ENCODE measurements at regions not wholly inside any gene's neighbourhood (a gene's known extent, or its start where the extent isn't known, plus 50 kb on each side); places are given as distances from the start of the nearest gene placed in this dataset.

DNA sequence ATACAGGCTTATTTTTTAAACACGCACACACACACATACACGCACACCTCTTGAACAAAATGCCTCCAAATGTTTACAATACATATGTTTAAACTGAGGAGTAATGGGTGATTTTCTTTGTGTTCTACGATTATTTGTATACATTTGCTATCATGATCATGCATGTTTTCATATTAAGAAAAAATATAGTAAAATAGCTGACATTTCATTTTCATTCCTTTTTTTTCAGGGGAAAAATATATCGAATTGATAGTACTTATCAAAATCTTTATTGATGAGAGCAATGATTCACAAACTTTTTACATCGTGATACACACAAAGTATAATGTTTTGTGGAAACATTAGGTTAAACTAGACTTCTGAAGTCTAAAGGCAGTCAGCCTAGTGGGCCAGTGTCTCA lies 618.9 kb downstream of the TECRL start:
- no peak for DNase-seq

DNA sequence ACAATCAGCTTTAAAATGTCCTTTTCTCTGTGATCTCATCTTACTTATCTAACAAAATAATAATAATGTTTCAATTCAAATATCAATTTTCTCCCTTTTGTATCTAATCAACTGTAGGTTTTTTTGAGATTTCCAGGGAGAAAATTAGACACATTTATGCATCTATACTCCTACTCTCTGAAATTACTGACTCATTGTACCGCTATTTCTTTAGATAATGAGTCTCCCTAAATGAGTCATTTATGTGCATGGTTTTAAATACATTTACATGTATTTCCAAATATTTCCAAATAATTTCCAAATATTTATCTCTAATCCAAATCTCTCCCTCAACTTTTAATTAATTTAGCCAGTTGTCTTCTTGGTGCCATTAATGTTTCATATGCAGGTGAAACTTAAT lies 621.0 kb downstream of the TECRL start:
- DNase-seq, result no peak

DNA sequence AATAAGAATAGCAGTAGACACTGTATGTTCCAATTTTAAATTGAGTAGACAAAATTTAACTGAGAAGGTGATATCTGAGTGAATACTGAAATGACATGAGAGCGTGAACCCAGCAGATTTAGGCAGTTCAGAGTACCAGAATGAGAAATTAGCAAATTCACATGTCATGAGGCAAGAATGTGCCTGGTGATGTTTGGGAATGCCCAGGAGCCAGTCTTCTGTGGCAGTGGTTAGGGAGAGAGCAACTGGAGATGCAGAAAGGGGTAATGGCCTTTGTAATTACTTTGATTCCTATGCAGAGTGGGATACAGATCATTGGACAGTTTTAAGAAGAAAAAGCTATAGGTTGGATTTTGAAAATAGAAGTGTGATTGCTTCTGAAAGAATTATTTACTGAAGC lies 621.9 kb downstream of the TECRL start:
- DNase-seq, result no peak

DNA sequence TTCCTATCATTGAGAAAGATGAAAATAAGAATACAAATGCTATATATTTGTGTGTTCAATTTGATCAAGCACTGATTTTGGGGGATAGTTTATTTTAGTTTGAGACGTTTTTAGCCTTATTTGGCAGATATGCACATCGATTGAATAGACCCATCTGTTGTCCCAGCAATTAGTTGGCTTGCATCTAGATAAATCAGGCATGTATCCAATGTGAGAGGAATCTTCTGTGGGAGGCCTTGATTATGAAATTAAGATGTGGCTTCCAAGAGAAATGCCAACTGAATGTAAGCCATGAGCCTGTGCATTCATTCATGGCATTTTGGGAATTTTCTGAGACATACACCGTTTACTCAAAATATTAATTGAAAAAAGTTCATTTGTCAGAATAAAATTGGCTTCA lies 623.1 kb downstream of the TECRL start:
- DNase-seq, result no peak

DNA sequence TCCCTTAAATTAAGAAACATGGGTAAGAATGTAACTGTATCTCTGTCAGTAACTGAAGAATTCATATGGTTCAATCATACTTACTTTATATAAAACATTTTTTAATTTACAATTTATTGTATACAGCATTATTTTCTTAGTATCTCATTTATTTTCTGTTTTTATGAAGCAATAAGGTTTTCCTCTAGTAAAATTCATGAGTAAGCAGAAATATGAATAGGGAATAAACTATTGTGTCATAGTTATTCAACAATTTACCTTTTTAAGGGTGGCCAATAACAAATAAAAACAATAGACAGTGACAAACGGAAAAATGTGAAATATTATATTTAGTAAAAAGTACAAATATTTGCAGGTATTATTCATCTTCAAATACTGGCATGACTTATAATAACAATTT lies 624.4 kb downstream of the TECRL start:
- no peak for DNase-seq

DNA sequence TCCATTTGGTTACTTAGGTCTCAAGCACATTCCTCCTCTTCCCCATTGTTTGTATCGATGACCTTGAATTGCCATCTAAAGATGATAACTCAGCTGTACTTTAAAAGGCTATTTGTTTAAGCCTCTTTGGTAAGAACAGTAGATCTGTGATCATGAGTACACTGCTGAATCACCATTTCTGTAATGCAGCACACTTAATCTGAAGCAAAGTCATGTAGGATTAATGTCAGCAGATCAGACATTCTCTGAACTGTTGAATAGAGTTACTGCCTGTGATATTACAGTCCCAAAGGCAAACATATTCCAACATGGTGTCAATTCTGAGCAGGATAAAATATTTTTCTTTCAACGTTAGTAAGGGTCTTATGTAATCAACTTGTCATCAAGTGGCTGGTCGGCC lies 631.6 kb downstream of the TECRL start:
- DNase-seq, result no peak

DNA sequence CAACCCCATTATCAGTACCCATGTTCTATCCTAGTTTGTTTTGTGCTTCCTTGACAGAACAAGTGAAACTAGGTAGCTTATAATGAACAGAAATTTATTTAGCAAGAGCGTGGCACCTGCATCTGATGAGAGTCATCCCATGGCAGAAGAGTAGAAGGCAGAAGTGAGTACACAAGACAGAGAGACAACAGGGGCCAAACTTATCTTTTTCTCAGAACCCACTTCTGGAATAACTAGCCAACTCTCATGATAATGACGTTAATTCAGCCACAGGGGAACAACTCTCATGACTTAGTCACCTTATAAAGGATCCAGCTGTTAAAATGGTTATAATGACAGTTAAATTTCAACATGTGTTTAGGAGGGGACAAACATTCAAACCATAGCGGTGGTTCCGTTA lies 644.9 kb downstream of the TECRL start:
- DNase-seq, result no peak

DNA sequence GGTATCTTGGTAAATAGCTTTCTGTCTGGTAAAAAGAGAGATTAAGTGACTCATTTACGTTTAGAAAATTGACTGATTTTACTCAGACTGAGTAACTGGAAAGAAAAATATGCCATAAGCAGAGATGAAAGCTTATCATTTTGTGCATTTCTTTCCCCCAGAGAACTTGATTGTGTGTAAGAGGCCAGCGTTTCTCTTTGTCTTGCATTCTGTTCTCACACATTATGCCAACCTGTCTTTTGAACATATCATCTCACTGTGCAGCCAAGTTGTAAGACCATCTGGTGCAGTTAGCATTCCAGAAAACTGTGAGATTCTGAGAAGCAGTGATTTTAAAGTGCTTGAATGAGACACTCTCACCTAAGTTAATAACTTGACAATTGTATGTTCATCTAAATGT lies 651.3 kb downstream of the TECRL start:
- no peak for DNase-seq

DNA sequence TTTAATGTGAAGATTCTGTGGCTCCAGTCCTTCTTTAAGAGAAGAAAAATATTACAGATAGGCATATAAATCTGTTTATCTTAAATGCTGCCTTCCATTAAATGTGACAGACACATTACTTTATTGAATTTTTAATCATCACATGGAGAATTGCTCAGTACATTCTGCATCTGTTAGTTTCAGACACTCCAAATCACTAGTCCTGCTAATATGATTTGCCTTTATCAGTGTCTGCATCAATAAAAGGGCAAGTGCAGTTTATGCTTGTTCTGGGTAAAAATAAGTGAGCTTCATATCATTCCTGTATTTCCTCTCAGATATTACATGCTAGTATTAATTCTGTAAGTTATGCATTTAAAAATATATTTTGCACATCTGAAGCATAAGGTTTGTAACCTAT lies 666.4 kb downstream of the TECRL start:
- DNase-seq, result no peak

DNA sequence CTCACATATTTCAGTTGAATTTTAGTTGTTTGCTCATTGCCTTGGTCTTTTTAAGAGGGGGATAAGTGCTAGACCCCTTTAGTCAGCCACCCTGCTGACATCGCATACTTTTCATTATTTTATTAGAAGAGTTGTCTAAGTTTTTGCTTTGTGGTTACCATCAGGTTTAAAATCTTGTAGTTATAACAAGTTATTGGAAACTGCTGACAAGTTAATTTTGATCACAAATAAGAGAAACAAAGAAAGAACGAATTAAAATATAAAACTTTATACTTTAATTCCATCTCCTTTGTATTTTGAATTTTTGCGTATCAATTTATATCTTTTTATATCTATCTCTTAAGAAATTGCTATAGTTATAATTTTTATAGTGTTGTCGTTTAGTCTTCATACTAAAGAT lies 679.7 kb downstream of the TECRL start:
- DNase-seq, result no peak

DNA sequence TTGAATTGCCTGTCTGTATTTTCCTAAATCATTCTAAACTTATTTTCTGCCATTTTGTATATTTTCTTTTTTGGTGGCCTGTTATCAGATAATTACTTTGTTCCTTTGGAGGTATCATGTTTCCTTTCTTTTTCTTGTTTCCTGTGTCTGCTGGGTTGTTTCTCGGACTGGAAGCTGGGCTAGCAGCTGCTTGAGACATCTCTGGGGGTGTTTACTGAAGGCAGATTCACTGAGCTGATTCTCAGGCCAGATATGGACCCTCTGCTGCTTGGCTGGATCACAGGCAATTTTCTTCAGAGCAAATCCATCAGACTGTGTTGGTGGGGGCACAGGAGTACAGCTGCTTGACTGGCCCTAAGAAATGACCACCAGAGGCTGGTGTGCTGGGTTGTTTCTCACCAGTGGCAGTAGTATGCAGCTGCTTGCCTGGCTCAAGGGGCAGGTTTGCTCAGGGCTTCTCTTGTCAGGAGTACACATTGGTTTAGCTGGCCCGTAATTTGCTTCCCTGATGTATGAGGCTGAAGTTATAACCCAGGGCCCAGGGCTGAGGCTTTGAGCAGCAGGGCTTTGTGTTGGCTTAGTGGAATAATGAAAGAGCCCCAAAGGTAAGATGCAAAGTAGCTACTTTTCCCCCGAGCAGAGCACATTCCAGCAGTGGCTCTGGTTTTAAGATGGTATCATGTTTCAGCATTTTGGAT lies 680.6 kb downstream of the TECRL start:
- DNase-seq, result no peak

DNA sequence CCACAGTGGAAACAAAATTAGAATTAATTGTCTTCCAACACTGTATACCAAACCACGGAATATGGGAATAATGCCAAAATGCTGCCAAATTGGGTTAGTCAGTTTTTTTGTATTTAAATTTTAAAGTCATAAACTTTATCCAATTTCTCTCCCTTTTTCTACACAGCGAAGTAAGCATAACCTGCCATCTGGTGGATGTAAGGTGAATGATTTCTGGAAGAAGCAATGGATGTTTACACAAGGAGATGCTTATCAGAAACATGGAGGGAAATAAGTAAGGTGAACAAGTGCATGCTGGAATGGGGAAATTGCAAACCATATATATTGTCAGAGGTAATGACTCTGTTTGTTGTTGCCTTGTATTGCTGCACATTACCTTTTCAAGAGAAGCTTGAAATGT lies 691.9 kb downstream of the TECRL start:
- peak; percentile 4 for DNase-seq

DNA sequence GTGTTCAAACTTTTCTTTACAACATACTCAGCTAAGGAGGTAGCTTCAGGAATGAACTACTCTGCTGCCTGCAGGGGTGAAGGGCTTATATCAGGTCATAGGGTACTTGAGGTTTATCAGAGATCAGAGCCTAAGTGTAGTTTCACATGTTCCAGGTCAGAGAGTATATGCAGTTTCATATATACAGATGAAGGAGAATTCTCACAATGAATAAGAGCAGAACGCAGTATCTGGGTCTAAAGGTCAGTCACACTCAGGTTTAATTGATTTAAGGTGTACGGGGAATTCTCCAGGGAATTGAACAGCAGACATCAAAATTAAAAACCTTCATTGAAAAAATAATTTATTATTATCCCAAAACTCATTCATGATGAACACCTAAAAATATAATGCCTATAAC lies 700.6 kb downstream of the TECRL start:
- no peak for DNase-seq

DNA sequence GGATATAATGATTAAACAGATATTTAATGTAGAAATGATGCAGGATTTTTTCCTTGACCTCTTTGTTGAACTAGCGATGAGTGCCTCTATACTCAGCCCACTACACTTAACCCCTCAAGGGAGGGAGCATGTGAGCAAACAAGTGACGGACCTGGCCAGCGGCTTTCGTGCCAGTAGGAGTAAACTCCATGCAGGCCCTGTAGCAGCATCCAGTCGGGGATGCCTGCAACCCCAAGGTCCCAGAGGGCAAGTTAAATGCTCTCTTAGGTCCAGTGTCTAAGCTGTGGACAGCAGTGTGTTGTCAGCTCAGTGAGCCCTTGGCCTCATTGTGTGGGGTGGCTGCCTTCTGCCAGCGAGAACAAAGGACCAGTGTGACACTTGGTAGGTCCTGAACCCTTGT lies 708.7 kb downstream of the TECRL start:
- no peak for DNase-seq

DNA sequence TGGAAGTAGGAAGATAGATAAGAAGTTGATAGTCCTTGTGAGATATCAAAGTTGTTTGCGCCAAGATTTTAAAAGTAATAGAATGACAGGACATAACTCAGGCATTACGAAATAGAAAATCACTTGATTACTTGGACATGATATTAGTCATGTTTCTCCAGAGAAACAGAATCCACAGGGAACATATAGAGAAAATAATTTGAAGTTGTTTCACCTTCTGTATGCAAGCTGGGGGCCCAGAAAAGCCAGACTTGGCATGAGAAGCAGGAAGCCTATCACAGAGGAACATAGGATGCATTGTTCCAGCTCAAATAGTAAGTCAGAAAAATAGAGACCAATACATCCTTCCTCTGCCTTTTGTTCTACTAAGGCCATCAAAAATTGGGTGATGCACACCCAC lies 715.9 kb downstream of the TECRL start:
- no peak for DNase-seq

DNA sequence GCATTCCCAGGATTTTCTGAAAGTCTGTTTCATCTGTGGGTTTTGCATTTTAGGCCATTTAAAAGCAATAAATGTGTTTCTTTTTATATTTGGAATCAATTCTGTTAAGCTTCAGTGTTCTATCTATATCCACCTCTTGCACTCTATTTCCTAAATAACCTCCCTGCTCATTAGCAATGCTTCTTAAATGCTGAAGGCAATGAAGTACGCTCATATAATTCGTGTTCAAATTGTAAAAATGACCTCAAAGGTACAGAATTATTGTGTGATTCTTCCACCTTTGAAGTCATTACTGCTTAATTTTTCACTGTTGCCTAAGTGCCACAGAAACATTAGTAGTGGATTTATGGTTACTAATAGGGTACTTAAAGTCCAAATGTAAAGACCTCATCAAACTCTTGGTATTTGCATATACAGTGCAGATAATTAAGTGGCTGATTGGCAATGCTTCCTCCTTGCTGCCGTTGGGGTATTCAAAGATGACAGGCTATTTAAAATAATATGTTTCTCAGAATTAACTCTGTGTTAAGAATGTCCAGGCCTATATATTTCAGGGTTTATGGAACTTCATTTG lies 730.8 kb downstream of the TECRL start:
- DNase-seq, result no peak

DNA sequence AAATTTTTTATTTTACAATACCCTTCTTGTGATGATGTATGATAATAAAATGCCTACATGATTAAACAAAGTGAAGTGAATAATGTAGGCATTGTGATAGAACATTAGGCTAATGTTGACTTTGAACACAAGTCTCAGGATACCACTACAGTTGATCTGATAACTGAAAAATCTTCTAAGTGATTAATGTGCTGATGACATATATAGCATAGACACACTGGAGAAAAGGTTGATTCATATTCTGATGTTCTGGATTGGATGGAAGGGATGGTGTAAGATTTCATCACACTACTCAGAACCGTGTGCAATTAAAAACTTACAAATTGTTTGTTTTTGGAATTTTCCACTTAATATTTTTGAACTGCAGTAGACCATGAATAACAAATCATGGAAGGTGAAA lies 738.5 kb downstream of the TECRL start:
- DNase-seq, result no peak

DNA sequence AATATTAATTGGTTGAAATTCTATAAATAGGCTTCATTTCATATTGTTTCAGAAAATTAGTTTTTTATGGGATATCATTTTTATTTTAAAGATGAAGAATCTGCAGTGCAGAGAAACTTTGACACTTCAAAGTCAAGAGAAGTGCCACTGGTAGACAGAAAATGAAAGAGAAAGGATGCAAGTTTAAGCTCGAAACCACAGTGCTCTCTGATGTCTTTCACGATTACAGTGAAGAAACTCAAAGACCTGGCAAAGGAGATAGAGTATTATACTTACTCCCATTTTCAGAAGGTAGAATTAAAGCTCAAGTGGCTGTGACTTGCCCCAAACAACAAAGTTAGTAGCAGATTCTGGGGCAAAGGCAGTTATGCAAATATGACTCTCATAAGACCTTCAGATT lies 745.4 kb downstream of the TECRL start:
- peak; percentile 3 for DNase-seq

DNA sequence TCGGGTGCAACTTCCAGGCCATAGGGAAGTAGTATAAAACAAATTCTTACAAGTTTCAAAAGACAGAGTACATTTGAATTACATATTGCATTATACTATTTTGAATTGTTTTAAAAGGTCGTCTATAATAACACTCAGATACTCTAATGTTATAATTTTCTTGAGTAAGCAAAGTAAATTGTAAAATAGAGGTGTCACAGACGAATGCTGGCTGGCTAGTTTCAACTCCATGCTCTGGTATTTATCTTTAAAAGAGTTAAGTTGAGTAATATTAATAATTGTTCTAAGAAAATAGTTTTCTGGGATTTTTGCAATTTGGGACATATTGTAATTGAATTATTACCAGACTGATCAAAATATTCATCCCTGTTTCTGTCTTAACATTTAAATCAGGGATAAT lies 764.9 kb downstream of the TECRL start:
- DNase-seq, result no peak

DNA sequence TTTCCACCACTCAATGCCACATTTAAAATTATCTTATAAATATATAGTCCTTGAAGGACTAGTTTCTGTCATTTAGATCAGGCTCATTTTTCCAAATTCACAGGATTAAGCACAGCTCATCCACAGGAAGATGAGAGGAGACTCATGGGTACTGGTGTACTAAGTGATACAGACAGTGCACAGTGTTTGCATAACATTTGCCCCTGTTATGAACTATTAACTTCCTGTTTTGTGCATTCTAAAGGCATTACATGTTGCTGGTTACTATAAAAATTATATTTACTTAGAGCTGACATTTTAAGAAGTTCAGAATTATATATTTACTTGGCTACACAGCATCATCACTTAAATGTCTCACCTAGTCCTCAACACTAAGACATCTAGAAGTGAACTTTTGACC lies 772.0 kb downstream of the TECRL start:
- DNase-seq, result no peak

DNA sequence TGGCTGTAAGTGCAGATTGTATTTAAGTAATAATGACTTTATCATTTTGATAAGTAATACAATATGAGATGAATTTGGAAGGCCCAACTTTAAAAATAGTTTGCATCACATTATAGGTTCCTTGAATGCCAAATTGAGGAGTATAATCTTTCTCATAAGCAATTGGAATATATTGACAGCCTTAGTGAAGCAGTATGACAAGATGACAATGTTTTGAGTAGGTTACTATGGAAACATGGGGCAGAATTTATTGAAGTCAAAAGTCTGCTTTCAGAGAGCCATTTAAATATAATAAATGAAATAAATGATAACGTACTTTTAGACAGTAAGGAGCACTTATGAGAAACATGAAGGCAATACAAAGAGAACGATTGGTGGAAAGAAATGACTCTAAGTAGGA lies 776.4 kb downstream of the TECRL start:
- no peak for DNase-seq

DNA sequence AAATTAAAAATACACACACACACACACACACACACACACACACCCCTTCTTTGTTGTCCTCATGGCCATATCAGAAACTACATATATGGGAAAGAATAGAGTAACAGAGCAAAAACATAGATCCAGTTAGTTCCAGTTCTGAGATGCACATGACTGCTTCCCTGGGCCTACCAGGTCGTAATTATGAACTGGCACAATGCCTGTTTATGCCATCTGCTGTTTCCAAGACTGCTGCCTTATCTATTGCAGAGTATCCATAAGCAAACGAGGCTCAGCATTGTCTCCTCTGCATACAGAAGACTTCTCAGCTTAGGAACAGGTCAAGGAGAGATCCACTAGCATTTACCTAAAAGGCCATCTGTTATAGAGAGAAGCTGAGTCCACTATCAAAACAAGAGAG lies 789.0 kb downstream of the TECRL start:
- no peak for DNase-seq

DNA sequence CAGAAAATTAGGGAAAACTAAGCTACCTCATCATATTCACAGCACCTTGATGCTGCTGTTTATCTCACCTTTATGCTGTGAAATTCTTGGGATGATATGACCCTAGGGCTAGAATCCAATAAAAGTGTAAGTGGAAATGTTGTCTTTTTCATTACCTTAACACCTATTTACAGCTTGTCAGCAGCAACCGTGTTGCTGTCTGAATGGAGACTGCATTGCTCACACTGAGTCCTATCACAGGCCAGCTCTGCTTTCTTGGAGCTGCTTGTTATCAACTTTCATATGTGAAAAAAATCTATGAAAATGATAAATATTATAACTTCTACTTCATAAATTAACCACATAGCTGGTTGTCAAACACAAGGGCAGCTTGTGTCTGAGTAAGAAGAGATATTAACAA lies 789.5 kb downstream of the TECRL start:
- no peak for DNase-seq

DNA sequence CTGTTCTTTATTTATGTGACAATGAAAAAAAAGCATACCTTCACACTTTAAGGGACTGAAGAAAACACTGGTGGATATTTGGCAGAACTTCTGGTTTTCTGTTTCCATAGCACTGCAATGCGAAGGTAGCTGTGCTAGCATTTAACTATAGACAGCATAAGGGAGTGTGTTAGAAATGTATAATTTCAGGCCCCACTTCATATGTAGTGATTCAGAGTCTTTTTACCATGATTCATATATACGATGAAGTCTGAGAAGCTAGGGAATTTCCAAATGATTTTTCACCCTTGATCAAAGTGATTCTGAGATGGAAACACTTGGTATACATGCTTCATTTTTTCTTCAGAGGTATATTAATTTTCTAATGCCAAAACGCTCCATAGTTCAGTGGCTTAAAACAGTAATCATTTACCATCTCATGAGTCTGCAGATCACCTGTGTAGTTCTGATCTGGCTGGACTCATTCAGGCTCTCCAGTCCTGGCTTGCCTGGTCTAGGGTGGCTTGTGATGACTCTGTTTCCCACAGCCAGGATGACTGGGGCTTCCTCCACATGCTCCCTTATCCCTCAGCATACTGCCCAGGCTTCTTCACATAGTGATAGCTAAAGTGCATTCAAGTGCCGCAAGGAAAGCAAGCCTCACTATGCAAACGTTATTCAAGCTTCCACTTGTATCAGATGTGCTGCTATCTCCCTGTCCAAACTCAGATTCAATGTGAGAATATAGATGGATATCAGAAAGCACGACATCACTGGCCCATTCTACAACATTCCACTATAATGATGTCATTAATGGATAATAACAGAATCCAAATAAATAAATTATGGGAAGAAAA lies 790.1 kb downstream of the TECRL start:
- no peak for DNase-seq

All from RPMI8226 (cell line).